ENCODE measurements at regions not wholly inside any gene's neighbourhood (a gene's known extent, or its start where the extent isn't known, plus 50 kb on each side); places are given as distances from the start of the nearest gene placed in this dataset.
"Not testable (repeated sequence)": the region's sequence is repeated elsewhere in the genome, so short reads cannot be mapped to it uniquely, and the experiment has no call there.

DNA sequence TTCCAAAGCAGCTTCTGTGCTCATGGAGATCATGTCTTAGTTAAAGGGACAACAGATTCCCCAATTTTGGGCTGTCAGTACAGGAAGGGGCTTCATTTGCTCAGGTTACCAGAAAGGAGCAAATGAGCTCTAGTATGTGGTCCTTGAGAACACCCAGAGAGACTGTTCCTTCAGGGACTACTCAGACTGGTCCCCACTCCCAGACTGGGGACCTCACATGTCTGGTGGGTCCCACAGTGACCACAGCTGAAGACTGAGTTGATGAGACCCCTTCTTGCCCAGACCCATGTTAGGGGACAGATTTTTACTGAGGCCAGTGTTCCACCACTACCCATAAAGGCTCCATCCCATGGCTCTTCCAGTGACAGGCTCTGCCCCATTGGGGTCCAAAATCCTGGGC lies 1695.2 kb downstream of the TP53TG3F start:
- TF ChIP-seq, protein P1, sequence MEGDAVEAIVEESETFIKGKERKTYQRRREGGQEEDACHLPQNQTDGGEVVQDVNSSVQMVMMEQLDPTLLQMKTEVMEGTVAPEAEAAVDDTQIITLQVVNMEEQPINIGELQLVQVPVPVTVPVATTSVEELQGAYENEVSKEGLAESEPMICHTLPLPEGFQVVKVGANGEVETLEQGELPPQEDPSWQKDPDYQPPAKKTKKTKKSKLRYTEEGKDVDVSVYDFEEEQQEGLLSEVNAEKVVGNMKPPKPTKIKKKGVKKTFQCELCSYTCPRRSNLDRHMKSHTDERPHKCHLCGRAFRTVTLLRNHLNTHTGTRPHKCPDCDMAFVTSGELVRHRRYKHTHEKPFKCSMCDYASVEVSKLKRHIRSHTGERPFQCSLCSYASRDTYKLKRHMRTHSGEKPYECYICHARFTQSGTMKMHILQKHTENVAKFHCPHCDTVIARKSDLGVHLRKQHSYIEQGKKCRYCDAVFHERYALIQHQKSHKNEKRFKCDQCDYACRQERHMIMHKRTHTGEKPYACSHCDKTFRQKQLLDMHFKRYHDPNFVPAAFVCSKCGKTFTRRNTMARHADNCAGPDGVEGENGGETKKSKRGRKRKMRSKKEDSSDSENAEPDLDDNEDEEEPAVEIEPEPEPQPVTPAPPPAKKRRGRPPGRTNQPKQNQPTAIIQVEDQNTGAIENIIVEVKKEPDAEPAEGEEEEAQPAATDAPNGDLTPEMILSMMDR (IDR thresholded peaks at IDR 0.05; ENCODE audit: unreplicated experiment) = no peak
- Mint-ChIP-seq H3K9me3 (ENCODE audit: low read depth) (peaks cover 49% of the 10 kb centered on the region), H3K27me3 (no peaks in the 10 kb centered on the region), H3K36me3 (ENCODE audit: insufficient read depth) (no peaks in the 10 kb centered on the region), H3K4me1 (ENCODE audit: low read depth) (no peaks in the 10 kb centered on the region), H3K4me3 (ENCODE audit: low read depth) (no peak overlapping the region), H3K27ac (no peak overlapping the region)
- no peak for DNase-seq (ENCODE audit: low spot score, unreplicated experiment)

DNA sequence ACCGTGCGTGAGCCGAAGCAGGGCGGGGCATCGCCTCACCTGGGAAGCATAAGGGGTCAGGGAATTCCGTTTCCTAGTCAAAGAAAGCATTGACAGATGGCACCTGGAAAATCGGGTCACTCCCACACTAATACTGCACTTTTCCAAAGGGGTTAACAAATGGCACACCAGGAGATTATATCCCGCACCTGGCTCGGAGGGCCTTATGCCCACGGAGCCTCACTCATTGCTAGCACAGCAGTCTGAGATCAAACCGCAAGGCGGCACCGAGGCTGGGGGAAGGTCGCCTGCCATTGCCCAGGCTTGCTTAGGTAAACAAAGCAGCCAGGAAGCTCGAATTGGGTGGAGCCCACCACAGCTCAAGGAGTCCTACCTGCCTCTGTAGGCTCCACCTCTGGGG lies 1698.1 kb downstream of the TP53TG3F start:
- H3K27me3 Mint-ChIP-seq; H3K36me3 Mint-ChIP-seq (ENCODE audit: insufficient read depth); H3K4me1 Mint-ChIP-seq (ENCODE audit: low read depth); H3K4me3 Mint-ChIP-seq (ENCODE audit: low read depth); DNase-seq (ENCODE audit: low spot score, unreplicated experiment); H3K27ac Mint-ChIP-seq: not testable (repeated sequence)
- H3K9me3 Mint-ChIP-seq (ENCODE audit: low read depth) = peaks cover 45% of the 10 kb centered on the region

DNA sequence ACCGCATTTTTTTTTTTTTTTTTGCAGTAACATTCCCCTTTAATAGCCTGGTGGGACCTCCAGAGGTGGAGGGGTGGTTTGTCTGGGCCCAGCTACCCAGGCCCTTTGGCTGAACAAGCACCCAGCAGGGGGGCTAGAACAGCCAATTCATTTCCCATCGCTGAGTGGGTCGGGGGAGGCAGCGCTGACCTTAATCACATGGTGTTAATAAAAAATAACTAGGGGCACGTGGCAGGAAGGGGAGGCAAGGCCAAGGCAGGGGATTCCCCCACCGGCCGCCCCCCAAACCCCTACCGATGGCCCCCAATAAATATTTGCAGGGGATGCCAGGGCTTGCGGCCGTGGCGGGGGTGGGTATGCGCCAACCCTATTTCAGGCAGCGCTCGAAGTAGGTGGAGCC lies 1709.9 kb downstream of the TP53TG3F start:
- not testable (repeated sequence) for H3K4me1 Mint-ChIP-seq (ENCODE audit: low read depth); H3K4me3 Mint-ChIP-seq (ENCODE audit: low read depth); H3K27ac Mint-ChIP-seq; DNase-seq (ENCODE audit: low spot score, unreplicated experiment); H3K27me3 Mint-ChIP-seq; H3K36me3 Mint-ChIP-seq (ENCODE audit: insufficient read depth)
- peaks cover 34% of the 10 kb centered on the region for H3K9me3 Mint-ChIP-seq (ENCODE audit: low read depth)

DNA sequence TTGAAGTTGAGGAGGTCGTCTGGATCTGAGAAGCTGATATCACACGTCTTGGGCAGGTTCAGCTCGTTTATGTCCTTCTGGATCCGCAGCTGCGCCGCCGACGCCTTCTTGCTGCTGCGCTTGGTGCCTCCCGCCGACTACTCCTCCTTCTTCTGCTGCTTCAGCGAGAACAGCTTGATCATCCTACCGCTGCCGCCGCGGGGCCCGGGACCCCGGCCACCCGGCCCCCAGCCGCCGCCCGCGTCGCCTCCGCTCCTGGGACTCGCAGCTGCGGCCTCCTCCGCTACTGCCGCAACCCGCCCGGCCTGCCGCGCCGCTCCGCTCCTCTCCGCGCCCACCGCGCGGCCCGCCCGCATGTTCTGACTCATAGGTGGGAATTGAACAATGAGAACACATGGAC lies 1710.6 kb downstream of the TP53TG3F start:
- not testable (repeated sequence) for H3K4me3 Mint-ChIP-seq (ENCODE audit: low read depth); H3K4me1 Mint-ChIP-seq (ENCODE audit: low read depth); H3K27me3 Mint-ChIP-seq; DNase-seq (ENCODE audit: low spot score, unreplicated experiment); H3K36me3 Mint-ChIP-seq (ENCODE audit: insufficient read depth); H3K27ac Mint-ChIP-seq
- H3K9me3 Mint-ChIP-seq (ENCODE audit: low read depth) = peaks cover 34% of the 10 kb centered on the region

DNA sequence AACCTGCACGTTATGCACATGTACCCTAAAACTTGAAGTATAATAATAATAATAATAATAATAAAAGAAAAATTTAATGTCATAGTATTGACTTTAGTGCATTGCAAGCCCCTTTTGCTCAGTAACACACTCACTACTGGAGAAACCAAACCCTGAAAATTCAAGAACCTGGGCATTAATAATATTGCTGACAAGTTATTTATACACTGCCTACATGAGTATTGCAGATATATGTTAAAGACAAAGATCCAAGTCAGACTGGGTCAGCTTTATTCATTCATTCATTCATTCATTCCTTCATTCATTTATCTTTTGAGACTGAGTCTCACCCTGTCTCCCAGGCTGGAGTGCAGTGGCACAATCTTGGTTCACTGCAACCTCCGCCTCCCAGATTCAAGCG lies 1711.2 kb downstream of the TP53TG3F start:
- Mint-ChIP-seq H3K36me3 (ENCODE audit: insufficient read depth) (no peaks in the 10 kb centered on the region), H3K4me1 (ENCODE audit: low read depth) (no peaks in the 10 kb centered on the region), H3K27me3 (no peaks in the 10 kb centered on the region), H3K27ac (no peak overlapping the region), H3K9me3 (ENCODE audit: low read depth) (peaks cover 33% of the 10 kb centered on the region), H3K4me3 (ENCODE audit: low read depth) (no peak overlapping the region)
- TF ChIP-seq, protein P1 (IDR thresholded peaks at IDR 0.05; ENCODE audit: unreplicated experiment) = no peak
- no peak for DNase-seq (ENCODE audit: low spot score, unreplicated experiment)

DNA sequence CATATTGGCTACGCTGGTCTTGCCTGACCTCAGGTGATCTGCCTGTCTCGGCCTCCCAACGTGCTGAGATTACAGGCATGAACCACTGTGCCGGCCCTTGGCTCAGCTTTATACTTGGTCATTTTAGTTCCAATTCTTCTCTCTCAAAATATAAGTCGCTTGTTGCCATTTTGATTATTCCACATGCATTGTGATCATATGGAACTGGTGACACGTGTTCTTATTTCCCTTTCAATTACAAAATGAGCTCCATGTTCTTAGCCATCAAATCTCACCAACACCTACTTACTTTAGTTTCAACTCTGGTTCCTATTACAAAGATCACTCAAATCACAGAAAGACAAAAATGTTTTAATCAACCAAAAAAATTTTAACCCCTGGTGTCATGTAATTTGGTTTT lies 1711.7 kb downstream of the TP53TG3F start:
- Mint-ChIP-seq H3K27me3 (no peaks in the 10 kb centered on the region), H3K4me3 (ENCODE audit: low read depth) (no peak overlapping the region), H3K36me3 (ENCODE audit: insufficient read depth) (no peaks in the 10 kb centered on the region), H3K9me3 (ENCODE audit: low read depth) (peaks cover 32% of the 10 kb centered on the region), H3K27ac (no peak overlapping the region), H3K4me1 (ENCODE audit: low read depth) (no peaks in the 10 kb centered on the region)
- TF ChIP-seq, protein P1 (IDR thresholded peaks at IDR 0.05; ENCODE audit: unreplicated experiment) = no peak
- no peak for DNase-seq (ENCODE audit: low spot score, unreplicated experiment)

DNA sequence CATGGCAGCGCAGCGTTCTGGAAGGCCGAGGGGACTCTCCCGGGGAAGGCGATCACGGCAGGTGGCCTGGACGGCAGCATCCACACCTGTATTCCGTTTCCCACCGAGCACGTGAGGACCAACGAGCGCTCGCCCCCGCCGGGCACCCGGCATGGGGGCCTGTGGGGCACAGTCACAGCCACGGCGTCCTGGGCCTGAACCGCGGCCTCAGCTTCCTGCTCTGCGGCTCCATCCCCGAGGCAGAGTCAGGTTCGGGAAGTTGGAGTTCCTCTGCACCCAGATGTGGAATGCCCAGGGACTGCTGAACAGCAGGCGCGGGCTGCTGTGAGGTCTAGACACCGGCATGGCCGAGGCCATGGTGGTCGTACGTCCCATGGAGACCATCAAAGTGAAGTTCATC lies 1713.9 kb downstream of the TP53TG3F start:
- H3K27ac Mint-ChIP-seq = no peak overlapping the region
- no peaks in the 10 kb centered on the region for H3K4me1 Mint-ChIP-seq (ENCODE audit: low read depth)
- TF ChIP-seq, protein P1 (IDR thresholded peaks at IDR 0.05; ENCODE audit: unreplicated experiment) = no peak
- H3K9me3 Mint-ChIP-seq (ENCODE audit: low read depth) = peaks cover 36% of the 10 kb centered on the region
- H3K27me3 Mint-ChIP-seq = no peaks in the 10 kb centered on the region
- H3K36me3 Mint-ChIP-seq (ENCODE audit: insufficient read depth) = no peaks in the 10 kb centered on the region
- no peak overlapping the region for H3K4me3 Mint-ChIP-seq (ENCODE audit: low read depth)
- no peak for DNase-seq (ENCODE audit: low spot score, unreplicated experiment)

Data from progenitor cell of endocrine pancreas (in vitro differentiated cells).